ENCODE measurements at regions not wholly inside any gene's neighbourhood (a gene's known extent, or its start where the extent isn't known, plus 50 kb on each side); places are given as distances from the start of the nearest gene placed in this dataset.
"Not testable (repeated sequence)": the region's sequence is repeated elsewhere in the genome, so short reads cannot be mapped to it uniquely, and the experiment has no call there.

- DNase-seq, result no peak
- Histone ChIP-seq H3K4me1 (peaks cover 3 to 9% (median 5%) of the 10 kb centered on the region in 3 donors), H3K9me3 (no peaks in the 10 kb centered on the region), H3K27ac (no peak overlapping the region), H3K36me3 (no peaks in the 10 kb centered on the region), H3K27me3 (peaks cover 8 to 87% (median 9%) of the 10 kb centered on the region in 4 donors), H3K4me3 (no peak overlapping the region)
- intact Hi-C loops (cut with DNase I), result no loop called here
- 64 to 75% methylated on average over 16 to 23 of the region's 24 CpGs for WGBS, 2 donors
- TF ChIP-seq CTCF (IDR thresholded peaks at IDR 0.05) (no peak), POLR2A (IDR thresholded peaks at IDR 0.05) (no peak)
Measured at GRCh38 chr5:176748073-176748966, 62.0 kb upstream of the UNC5A start.

DNA sequence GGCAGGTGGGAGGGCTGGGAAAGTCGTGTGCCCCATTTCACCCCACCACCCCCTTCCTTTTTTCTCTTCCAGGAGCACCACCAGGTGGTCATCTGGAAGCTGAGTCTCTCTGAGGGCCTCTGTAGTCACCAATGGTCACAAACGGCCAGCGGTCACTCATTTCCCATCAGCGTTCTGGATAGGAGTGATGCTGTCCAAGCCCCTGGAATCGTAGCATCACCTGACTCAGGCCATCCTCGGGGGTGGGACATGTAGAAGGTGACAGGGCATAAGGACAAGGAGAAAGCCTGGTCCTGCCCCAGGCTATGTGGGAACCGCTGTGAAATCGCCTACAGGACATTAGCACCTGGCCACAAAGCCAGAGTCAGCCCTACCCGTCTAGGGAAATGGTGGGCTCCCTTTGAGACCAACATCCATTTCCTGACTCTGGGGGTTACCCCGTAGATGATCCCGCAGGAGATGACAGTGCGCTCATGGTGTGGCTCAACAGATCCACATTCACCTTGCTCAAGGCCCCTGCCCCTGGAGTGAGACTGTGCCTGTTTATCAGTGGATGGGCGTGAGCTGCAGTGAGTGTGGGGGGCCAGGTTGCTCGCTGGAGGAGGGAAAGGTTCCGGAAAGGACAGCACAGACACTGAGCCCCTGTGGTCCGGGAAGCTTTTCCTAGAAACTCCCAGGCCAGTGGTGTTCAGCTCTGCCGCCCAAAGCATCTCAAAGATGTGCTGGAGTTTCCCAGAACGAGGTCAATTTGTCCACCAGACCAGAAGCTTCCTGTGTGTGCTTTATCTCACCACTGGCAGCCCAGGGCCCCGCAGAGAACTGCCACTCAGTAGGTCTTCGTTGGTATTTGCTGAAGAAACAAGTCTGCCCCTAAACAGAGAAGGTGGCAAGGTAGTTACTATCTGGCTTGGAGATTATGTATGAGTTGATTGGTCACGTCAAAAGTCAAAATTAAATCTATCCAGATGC is 61.1 kb upstream of the UNC5A start:
- no peaks in the 10 kb centered on the region for H3K36me3 ChIP-seq
- no peak overlapping the region for H3K4me3 ChIP-seq
- DNase-seq, result no peak
- 56 to 74% methylated on average over 11 to 15 of the region's 21 CpGs for WGBS, 2 donors
- no peak for TF ChIP-seq POLR2A (IDR thresholded peaks at IDR 0.05)
- H3K4me1 ChIP-seq, result no peaks in the 10 kb centered on the region
- H3K9me3 ChIP-seq, result no peaks in the 10 kb centered on the region
- intact Hi-C loops (cut with DNase I), result no loop called here
- H3K27me3 ChIP-seq, result peaks cover 0 to 77% (median under 1%) of the 10 kb centered on the region in 4 donors
- no peak overlapping the region for H3K27ac ChIP-seq

- Histone ChIP-seq H3K27ac (no peak overlapping the region), H3K9me3 (no peaks in the 10 kb centered on the region), H3K4me3 (no peak overlapping the region), H3K27me3 (peaks cover 0 to 68% (median 0%) of the 10 kb centered on the region in 4 donors), H3K36me3 (no peaks in the 10 kb centered on the region), H3K4me1 (no peaks in the 10 kb centered on the region)
- intact Hi-C loops (cut with DNase I), result no loop called here
- 67 to 72% methylated on average over 8 to 10 of the region's 10 CpGs for WGBS, 2 donors
- DNase-seq, result no peak
- no peak for TF ChIP-seq POLR2A (IDR thresholded peaks at IDR 0.05)
- TF ChIP-seq CTCF (IDR thresholded peaks at IDR 0.05), result no peak
Measured at GRCh38 chr5:176750144-176750543, 60.2 kb upstream of the UNC5A start.

DNA sequence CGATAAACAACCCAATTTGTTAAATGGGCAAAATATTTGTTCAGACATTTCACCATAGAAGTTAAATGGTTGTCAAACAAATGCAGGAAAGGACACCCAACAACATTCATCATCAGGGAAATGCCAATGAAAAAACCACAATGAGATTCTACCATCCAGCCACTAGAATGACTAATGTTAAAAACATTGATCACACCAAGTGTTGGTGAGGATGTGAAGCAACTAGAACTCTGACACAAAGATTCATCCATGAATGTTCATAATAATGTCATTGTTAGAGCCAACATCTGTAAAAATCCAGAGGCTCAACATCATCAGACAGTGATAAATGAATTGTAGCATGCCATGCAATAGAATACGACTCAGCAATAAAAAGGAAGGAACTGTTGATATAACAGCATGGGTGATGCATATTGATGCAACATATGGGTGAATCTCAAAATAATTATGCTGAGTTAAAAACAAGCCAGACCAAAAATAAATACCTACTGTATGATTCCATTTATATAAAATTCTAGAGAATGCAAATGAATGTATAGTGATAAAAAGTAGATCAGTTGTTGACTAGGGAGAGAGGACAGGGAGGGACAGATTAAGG is 55.9 kb upstream of the UNC5A start:
- intact Hi-C loops (cut with DNase I), result no loop called here
- Histone ChIP-seq H3K4me1 (no peaks in the 10 kb centered on the region), H3K27me3 (peaks cover 0 to 39% (median 0%) of the 10 kb centered on the region in 4 donors), H3K27ac (no peak overlapping the region), H3K36me3 (no peaks in the 10 kb centered on the region), H3K4me3 (no peak overlapping the region), H3K9me3 (no peaks in the 10 kb centered on the region)
- 81 to 84% methylated on average over 2 of the region's 2 CpGs for WGBS, 2 donors
- no peak for DNase-seq
- TF ChIP-seq POLR2A (IDR thresholded peaks at IDR 0.05) (no peak), CTCF (IDR thresholded peaks at IDR 0.05) (no peak)

- H3K4me3 ChIP-seq; intact Hi-C loops (cut with DNase I); H3K36me3 ChIP-seq; DNase-seq; H3K27ac ChIP-seq; H3K9me3 ChIP-seq; H3K4me1 ChIP-seq: not testable (repeated sequence)
- peaks cover 0 to 28% (median 0%) of the 10 kb centered on the region in 4 donors for H3K27me3 ChIP-seq
- 84% methylated on average over 6 of the region's 6 CpGs for WGBS, 2 donors
Measured at GRCh38 chr5:176755593-176755992, 54.8 kb upstream of the UNC5A start.

DNA sequence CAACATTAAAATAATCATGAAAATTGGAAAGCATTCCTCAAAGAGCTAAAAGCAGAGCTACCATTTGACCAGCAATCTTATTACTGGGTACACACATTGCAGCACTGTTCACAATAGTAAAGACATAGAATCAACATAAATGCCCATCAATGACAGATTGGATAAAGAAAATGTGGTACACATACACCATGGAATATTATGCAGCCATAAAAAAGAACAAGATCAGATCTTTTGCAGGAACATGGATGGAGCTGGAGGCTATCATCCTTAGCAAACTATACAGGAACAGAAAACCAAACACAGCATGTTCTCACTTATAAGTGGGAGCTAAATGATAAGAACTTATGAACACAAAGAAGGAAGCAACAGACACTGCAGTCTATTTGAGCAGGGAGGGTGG is 52.8 kb upstream of the UNC5A start:
- H3K36me3 ChIP-seq; H3K27ac ChIP-seq; H3K4me1 ChIP-seq; H3K4me3 ChIP-seq; DNase-seq; H3K9me3 ChIP-seq; intact Hi-C loops (cut with DNase I): not testable (repeated sequence)
- H3K27me3 ChIP-seq, result peaks cover 0 to 22% (median 0%) of the 10 kb centered on the region in 4 donors

Measured in esophagus squamous epithelium (tissue), 5 donors.